DOHH2 (cell line): ENCODE measurements at regions not wholly inside any gene's neighbourhood (a gene's known extent, or its start where the extent isn't known, plus 50 kb on each side); places are given as distances from the start of the nearest gene placed in this dataset.

Experiments
- CTCF ChIP-seq: fragments of 200-600 bp; sonication (generic); IDR thresholded peaks from one replicate; pipeline ENCODE4 v1.5.1; 2014; ENCODE audit warnings: antibody characterized with exemption, mild to moderate bottlenecking, low read depth, low read length; ENCODE audit not compliant: poor library complexity, severe bottlenecking
- EZH2phosphoT487 ChIP-seq: fragments of 200-600 bp; sonication (generic); IDR thresholded peaks from 2 replicates; pipeline ENCODE4 v1.6.1; 2017; ENCODE audit warnings: borderline replicate concordance, mild to moderate bottlenecking, antibody characterized with exemption, low read length, moderate library complexity, mixed read lengths

GRCh38 chr4:100041646-100042045 is 91.6 kb upstream of the H2AZ1 start:
- TF ChIP-seq CTCF (no peak), EZH2phosphoT487 (no peak)
